ENCODE measurements at regions not wholly inside any gene's neighbourhood (a gene's known extent, or its start where the extent isn't known, plus 50 kb on each side); places are given as distances from the start of the nearest gene placed in this dataset.

DNA sequence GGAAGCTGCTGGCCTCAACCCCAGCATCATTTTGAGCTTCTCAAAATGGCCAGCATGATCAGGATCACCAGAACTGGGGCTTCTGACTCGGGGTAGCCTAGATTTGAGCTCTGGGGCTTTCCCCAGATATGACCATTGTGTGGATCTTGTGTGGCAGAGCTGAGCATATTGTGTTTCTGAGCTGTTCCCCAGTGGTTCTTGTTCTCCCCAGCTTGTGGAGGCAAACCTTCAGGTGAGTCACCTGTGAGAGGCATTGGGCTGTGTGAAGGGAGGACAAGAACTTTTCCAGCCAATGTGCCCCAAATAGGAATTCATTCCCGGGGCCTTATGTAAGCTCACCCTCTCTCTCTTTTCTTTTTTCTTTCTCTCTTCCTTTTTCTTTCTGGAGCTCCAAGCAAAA is 80.7 kb upstream of the PITX1 start:
- TF ChIP-seq, protein P1, sequence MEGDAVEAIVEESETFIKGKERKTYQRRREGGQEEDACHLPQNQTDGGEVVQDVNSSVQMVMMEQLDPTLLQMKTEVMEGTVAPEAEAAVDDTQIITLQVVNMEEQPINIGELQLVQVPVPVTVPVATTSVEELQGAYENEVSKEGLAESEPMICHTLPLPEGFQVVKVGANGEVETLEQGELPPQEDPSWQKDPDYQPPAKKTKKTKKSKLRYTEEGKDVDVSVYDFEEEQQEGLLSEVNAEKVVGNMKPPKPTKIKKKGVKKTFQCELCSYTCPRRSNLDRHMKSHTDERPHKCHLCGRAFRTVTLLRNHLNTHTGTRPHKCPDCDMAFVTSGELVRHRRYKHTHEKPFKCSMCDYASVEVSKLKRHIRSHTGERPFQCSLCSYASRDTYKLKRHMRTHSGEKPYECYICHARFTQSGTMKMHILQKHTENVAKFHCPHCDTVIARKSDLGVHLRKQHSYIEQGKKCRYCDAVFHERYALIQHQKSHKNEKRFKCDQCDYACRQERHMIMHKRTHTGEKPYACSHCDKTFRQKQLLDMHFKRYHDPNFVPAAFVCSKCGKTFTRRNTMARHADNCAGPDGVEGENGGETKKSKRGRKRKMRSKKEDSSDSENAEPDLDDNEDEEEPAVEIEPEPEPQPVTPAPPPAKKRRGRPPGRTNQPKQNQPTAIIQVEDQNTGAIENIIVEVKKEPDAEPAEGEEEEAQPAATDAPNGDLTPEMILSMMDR (conservative IDR thresholded peaks at IDR 0.05) = no peak
- no peak overlapping the region for H2BK12ac ChIP-seq (ENCODE audit: insufficient read length, low read depth, low read length)
- H3K9me3 ChIP-seq (ENCODE audit: control insufficient read depth, low read depth, low read length) = no peaks in the 10 kb centered on the region
- no peaks in the 10 kb centered on the region for H4K20me1 ChIP-seq (ENCODE audit: control insufficient read depth, insufficient read depth, insufficient read length)
- no peak overlapping the region; a peak in 1 of 7 replicates for H3K27ac Mint-ChIP-seq
- H3K56ac ChIP-seq (ENCODE audit: insufficient read length, low read depth, low read length) = no peak overlapping the region
- no peaks in the 10 kb centered on the region for H3K23me2 ChIP-seq (ENCODE audit: insufficient read length, low read depth, low read length, poor library complexity, severe bottlenecking)
- H3K4me1 ChIP-seq (ENCODE audit: insufficient read depth, low read length) = no peaks in the 10 kb centered on the region
- H2BK15ac ChIP-seq (ENCODE audit: low read depth, low read length) = no peak overlapping the region
- no peaks in the 10 kb centered on the region for H3K9me3 Mint-ChIP-seq
- no peak overlapping the region for H4K8ac ChIP-seq (replicated peaks; ENCODE audit: insufficient read length, low read depth, low read length)
- no peak overlapping the region for H2BK120ac ChIP-seq (ENCODE audit: low read depth, low read length, poor library complexity, severe bottlenecking)
- peaks cover 45% of the 10 kb centered on the region for H3K27me3 Mint-ChIP-seq (ENCODE audit: low read depth)
- WGBS (ENCODE audit: extremely low coverage, insufficient read length, low lambda C conversion rate) = no CpG with 5 or more reads among the region's 2 CpGs
- no peak overlapping the region for H3K27ac ChIP-seq (ENCODE audit: insufficient read length, low read depth, low read length)
- H3K4me2 ChIP-seq (ENCODE audit: insufficient read depth, insufficient read length, low read length) = no peak overlapping the region
- H4K91ac ChIP-seq (ENCODE audit: insufficient read length, low read depth, low read length) = no peak overlapping the region
- no peak for DNase-seq
- no peak overlapping the region for H3K14ac ChIP-seq (ENCODE audit: insufficient read depth, low read length)
- no peak overlapping the region for H3K4ac ChIP-seq (ENCODE audit: low read depth, low read length)
- H3K79me1 ChIP-seq (ENCODE audit: insufficient read depth, low read depth, low read length, poor library complexity, severe bottlenecking) = no peaks in the 10 kb centered on the region
- no peak overlapping the region for H4K5ac ChIP-seq (ENCODE audit: insufficient read length, low read depth, low read length)
- H3K36me3 Mint-ChIP-seq (ENCODE audit: insufficient read depth in 1 of 3, low read depth in 3 of 3) = no peaks in the 10 kb centered on the region; a peak in 1 of 7 replicates
- no peak overlapping the region for H3K4me3 Mint-ChIP-seq
- H3K4me1 Mint-ChIP-seq = peaks cover 0 to 8% of the 10 kb centered on the region in 2 experiments; a peak in 2 of 4 replicates
- H2AK5ac ChIP-seq (ENCODE audit: insufficient read length, low read length) = no peak overlapping the region
- no peak overlapping the region for H3K23ac ChIP-seq (ENCODE audit: insufficient read length, low read depth, low read length)
- H3K27me3 ChIP-seq (ENCODE audit: insufficient read depth, low read length) = no peaks in the 10 kb centered on the region
- no peak overlapping the region for H2BK5ac ChIP-seq (ENCODE audit: insufficient read length, low read length)
- H2BK20ac ChIP-seq (ENCODE audit: low read depth, low read length, poor library complexity, severe bottlenecking) = no peak overlapping the region
- no peak overlapping the region for H2AFZ ChIP-seq (ENCODE audit: low read length)
- no peak overlapping the region for H3K18ac ChIP-seq (ENCODE audit: insufficient read length, low read depth, low read length)
- H3K79me2 ChIP-seq (ENCODE audit: insufficient read depth, low read length) = no peaks in the 10 kb centered on the region
- no peak overlapping the region for H3K9ac ChIP-seq (ENCODE audit: extremely low read depth, insufficient read length, low read length)
- no peak overlapping the region for H3T11ph ChIP-seq (ENCODE audit: low read length)
